ENCODE measurements at regions not wholly inside any gene's neighbourhood (a gene's known extent, or its start where the extent isn't known, plus 50 kb on each side); places are given as distances from the start of the nearest gene placed in this dataset.
A peak's percentile ranks its signal among the peaks of the same experiment; 100 is the strongest.

- no peak for DNase-seq
Observed at GRCh38 chr13:22102271-22102670, 431.4 kb downstream of the FGF9 start.

GRCh38 chr13:22103046-22104027 is 432.5 kb downstream of the FGF9 start:
- DNase-seq: no peak

GRCh38 chr13:22106058-22106457 is 435.2 kb downstream of the FGF9 start:
- no peak for DNase-seq

DNA sequence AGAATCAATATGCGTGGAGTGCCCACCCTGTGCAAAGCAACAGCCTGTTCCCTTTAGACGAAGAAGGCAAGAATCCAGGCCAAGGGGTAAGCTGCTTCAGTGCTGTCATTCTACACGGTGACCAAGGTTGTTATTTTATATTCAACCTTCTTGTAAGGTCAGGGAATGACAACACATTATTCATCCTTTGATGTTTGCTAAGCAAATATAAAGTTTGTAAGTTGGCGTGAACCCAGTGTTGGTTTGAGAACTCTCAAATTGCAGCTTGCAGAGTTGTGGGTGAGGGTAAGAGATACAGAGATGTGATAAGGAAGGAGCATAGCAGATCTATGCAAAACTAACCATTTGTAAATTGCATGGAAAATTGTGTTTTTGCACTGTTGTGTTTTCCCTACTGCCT is 436.7 kb downstream of the FGF9 start:
- DNase-seq: no peak

GRCh38 chr13:22108283-22108942 is 437.5 kb downstream of the FGF9 start:
- DNase-seq: no peak

DNA sequence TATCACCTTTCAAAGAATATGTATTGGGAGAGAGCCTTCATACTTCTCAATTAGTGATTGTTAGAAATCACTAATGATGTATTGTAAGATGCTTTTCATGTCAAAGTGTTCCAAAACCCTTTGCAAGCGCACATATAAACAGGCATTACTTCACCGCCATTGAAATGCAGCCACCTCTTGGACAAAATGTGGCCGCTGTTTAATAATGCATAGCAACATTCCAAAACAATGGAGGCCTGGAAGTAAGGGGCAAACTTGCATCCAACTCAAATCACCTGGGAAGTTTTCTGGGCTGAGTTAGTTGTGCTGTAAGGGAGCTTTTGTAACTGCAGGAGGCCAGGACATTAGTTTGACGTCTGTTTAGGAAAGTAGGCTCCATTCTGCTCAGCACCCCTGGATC is 438.1 kb downstream of the FGF9 start:
- DNase-seq: no peak

DNA sequence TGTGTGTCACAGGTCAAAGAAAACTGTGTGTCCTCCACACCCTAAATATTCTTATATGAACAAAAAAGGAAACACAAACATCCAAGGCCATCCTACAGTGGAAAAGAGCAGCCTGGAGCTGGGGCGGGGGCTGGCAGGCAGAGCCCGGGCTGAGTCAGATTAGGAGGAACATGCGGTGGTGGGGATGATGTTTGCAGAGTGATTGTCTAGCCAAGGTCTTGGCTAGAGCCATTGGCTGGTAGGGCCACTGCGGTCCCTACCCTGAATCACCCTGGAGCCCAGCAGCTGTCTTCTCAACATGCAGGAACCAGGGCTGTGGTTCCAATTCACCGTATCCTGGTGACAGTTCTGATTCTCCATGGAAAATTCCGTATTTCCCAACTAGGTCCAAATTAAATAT is 439.5 kb downstream of the FGF9 start:
- DNase-seq: no peak

DNA sequence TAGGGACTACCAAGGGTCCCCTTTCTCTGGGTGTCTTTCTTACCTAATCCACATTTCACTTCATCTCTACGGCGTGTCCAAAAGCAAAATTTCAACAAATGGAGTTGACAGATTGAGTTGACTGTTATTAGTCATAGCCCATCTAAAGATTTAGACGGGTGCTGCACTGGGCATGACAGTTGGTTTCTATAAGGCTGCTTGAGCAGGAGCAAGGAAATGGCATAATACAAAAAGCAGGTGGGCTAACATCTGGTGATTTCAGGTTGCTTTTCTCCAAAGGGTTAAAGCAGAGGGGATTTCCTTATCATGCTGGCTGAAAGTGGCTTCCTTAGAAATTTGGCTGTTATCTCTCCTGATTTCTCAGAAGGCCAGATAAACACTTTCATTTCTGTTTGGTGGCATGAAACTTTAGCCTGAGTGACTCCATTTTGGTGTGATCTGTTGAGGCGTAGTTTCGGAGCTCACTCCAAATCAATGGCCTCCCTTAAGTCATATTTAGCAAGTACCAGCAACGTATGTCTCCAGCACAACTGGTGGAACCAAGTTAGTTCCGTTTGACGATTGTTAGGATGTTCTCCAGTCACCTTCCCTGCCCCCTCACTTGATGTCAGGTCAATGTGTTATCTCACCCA is 440.4 kb downstream of the FGF9 start:
- peak; percentile 3 for DNase-seq

- no peak for DNase-seq
Observed at GRCh38 chr13:22111961-22112360, 441.1 kb downstream of the FGF9 start.

DNA sequence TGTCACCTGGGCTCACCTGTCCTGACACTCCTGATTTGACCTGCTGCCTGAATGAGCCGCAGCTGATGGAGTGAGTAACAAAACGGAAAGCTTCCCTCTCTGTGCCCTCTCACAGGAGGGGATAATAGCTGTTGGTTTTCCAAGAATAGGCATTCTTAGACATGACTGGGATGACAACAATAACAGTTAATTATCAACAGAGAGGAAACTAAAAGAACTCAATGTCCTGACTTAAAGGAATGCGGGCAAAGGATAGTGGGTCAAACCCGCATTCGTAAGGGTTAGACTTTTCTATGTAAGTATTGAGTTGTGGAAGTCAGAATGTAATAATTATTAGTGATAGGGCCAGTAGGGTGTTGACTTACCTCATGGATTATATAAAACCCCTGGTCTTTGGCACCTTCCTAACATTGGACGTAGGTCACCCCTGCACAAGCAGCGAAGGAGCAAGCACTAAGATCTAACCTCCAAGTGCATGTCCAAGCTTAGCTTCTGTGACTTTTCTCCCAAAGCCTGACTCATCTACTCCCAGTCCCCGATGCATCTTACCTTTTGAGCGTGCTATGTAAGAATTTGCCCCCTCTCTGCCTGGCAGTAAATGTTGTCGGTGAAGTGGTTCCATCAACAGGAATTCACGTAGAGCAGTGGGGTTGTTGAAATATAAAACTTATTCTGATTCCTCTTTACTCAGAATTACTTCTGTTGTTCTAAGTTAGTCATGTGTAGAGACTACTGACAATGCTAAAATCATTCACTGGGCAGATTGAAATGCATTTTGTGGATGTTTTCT is 442.3 kb downstream of the FGF9 start:
- no peak for DNase-seq

DNA sequence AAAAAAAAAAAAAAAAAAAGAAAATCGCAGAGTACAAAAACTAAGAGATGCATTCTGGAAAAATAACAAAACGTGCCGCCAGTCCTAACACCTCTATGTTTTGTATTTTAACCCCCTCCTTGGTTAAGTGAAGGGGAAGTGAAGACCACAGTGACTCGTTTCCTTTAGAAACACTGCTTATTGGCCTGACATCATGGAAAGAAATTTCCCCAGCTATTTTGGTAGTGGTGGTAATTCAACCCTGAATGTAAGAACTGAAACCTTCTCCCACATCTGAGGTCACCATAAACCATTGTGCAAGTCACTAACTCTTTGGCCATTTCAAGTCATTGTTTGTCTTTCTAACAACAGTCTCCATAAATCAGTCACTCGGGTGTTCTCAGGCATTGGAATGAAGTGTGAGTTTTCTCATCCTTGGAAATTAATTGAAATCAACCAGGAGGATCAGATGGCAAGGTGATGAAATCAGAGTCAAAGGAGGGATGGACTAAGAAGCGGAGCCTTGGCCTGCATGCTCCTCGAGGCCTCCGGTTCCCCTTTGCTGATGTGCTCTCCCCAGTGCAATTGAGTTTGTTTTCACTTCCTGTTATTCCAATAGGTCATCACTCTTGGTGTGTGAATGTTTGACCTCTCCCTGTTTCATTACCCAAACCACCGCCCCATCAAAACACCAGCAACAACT is 443.9 kb downstream of the FGF9 start:
- DNase-seq: peak; percentile 69

DNA sequence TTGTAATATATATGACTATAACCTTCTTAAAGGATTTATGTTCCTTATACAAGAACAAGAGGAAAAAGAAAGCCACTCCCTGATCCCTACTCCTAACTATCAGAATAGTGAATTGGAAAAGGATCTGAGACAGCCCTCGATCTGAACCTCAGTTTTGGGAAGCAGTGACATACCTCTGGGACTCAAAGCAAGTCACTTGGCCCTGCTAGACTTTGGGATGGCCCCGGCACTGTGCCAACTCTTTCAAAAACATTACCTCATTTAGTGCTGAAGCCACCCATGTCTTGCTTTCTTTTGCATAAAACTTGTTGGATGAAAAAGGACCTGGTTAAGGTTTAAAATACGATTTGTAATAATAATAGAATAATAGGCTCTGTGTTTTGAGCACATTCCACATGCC is 447.3 kb downstream of the FGF9 start:
- DNase-seq: no peak

DNA sequence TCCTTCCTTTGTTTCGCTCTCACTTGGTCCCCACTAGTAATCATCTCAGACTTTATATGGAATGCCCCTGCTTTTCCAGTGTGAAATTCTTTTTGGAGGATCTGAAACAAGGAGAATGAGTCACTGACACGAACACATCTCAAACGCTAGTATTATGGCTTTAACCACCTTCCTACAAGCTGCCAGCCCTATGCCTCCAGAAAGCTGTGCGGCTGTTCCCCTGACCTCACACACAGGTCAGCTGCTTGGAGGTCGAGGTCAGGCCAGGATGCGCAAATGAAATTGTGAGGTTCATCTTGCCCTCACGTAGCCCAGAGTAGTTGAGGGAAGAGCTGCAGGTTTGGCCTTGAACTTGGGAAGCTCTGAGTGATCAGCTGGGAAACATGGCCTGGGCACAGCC is 449.8 kb downstream of the FGF9 start:
- no peak for DNase-seq

- DNase-seq: no peak
Observed at GRCh38 chr13:22121146-22121739, 450.4 kb downstream of the FGF9 start.

DNA sequence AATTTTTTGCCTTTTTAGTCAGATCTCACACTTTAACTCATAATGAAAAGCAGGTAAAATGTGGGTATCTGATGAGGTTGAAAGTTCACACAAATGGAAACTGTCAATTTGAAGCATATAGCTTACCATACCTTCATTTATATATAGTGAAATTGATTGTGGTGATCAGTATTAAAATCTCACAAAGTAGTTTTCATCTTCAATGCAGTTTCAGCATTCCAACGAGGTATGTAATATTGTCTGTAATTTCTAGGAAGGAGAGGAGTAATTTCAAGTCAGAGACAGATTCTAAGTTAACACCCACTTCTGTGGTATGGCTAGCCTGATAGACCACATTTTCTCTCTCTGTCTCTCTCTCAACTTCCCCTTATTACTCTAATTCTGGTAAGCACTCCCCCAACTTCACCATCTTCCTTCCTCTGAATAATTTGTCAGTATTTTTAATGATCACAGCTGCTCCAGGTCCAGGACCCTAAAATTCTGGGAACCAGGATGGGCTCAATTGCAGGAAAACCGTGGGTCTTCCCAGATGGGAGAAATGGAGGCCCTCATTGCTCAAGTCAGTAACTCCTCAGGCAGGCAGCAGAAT is 455.7 kb downstream of the FGF9 start:
- DNase-seq: peak; percentile 39

GRCh38 chr13:22127277-22128164 is 456.6 kb downstream of the FGF9 start:
- no peak for DNase-seq

DNA sequence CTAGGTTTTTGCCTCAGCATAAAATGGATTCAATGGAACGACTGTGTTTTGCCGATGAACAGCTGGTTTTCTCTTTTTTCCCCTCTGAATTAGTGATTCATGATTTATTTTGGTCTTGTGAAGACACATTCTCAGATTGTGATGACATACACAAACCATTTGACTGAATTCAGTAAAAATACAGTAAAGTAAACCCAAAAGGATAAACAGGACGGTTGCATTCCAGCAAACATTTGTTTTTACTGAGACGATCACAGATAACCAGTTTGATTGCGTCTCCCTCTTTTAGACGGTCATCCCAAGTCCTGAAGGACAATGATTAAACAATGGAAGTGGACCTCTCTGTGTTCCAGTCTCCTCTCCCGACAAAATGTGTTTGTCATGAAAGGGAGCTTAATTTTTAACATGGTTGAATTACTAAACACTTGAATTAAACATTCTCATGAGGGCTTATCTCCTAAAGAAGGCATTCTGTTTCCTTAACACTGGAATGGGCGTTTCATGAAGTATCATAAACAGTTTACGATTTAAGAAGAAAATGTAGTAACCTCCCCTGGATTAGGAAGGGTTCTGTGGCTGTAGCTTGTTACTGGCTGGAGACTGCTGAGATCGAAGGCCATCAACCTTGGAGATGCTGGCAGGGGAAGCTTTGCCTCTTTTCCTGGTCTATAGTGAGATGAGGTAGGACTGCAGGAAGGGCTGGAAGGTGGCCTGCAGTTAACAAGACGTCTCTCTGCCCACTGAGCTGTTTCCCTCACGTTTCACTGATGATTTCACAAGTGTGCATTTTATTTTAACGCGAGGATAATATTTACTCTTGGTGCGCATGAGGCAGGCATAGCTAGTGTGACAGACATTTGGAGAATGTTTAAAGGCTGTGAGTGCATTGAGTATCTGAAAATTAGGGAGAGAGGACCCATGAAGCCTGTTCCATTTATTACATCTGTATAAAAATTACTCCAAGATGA is 457.9 kb downstream of the FGF9 start:
- DNase-seq: no peak

- DNase-seq: no peak
Observed at GRCh38 chr13:22130254-22130653, 459.4 kb downstream of the FGF9 start.

GRCh38 chr13:22134261-22134660 is 463.4 kb downstream of the FGF9 start:
- DNase-seq: no peak

Data from activated CD4-positive, alpha-beta T cell treated with anti-CD3 and anti-CD28 coated beads, Interleukin-10, Interleukin-2, amounts not matched to agents 100 ng/mL and 50 ng/mL, durations not matched to agents 16 hours and 8 hours (primary cell).